ENCODE measurements at regions not wholly inside any gene's neighbourhood (a gene's known extent, or its start where the extent isn't known, plus 50 kb on each side); places are given as distances from the start of the nearest gene placed in this dataset.

DNA sequence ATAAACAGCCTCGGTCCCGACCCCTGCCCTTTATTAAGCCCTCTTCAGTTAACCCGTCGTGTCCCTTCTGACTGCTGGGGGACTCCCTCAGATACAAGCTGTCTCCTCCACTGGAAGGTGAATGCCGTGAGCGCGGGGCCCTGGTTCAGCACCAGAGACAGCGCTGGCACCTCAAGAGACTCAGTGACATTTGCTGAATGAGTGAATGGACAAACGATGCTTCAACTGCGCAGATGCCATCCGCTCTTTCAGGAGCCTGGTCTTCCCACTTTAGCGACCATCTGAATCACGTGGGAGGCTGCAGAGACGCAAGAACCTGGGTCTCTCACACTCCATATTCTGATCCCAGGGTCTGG is 92.6 kb upstream of the SFSWAP start:
- TF ChIP-seq EZH2 (IDR thresholded peaks at IDR 0.05; ENCODE audit: borderline replicate concordance, low read depth, low read length, poor library complexity, severe bottlenecking) (no peak), CTCF (conservative IDR thresholded peaks at IDR 0.05; ENCODE audit: low read depth, low read length) (no peak)
